GM04504 (cell line): ENCODE measurements at regions not wholly inside any gene's neighbourhood (a gene's known extent, or its start where the extent isn't known, plus 50 kb on each side); places are given as distances from the start of the nearest gene placed in this dataset.

ENCODE experiments used
- DNase-seq: peaks from one replicate; pipeline ENCODE4 v3.0.0-alpha.2; 2012; ENCODE audit warnings: low read depth

- no peak for DNase-seq
These were observed 721.6 kb upstream of the SOX9 start for GRCh38 chr17:71399221-71399620.

DNA sequence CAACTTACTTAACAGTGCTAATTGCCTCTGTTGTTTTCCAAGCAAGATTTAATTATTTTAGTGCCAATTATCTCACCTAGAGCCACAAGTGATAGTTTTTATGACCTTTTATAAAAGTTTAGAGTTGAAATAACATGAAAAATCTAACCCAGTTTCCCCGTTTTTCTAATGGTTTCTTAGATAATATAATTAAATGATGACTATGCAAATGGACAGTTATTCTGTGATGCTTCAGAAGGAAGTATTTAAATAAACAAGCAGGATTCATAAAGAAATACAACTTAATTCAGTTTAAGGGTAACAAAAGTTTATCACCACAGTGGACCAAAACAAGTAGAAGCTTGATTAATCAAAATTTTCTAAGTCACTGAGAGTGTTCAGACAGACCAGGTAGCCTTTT lies 721.2 kb upstream of the SOX9 start:
- DNase-seq: no peak

DNA sequence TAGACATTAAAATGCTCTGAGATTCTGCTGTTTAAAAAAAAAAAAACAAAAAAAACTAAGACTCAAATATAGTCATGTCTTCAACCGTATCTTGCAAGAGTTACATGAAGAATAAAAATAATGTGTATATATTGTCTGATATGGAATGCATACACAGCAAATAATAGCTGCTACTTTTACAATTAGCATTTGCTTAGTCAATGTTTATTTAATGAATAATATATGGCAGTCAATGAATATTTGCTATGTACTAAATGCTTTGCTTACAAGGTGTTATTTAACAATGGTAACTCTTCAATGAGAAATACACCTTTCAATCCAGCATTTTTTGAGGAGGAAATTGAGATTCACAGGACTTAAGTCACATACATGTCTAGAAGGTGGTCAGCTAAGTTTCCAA lies 718.8 kb upstream of the SOX9 start:
- no peak for DNase-seq

GRCh38 chr17:71402661-71403141 lies 718.1 kb upstream of the SOX9 start:
- no peak for DNase-seq

- DNase-seq: no peak
These were observed 715.7 kb upstream of the SOX9 start for GRCh38 chr17:71405101-71405500.

DNA sequence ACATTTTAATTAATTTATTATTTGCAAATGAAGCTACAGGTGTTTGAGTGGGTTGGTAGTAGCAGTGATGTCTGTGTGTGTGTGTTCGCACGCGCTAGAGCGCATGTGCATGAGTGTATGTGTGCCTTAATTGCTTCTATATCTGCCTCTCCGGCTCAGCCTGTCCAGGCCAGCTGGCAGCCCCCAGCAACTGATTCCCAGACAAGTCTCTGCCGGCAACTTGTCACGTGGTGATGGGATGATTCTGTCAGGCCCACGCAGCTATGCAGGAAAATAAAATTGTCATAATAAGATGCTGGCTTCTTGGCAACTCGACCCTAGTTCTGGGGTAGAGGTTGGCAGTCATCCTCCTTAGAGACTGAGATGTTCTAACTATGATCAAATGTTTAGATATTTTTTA lies 712.8 kb upstream of the SOX9 start:
- DNase-seq: no peak

- no peak for DNase-seq
These were observed 711.7 kb upstream of the SOX9 start for GRCh38 chr17:71409137-71409536.

DNA sequence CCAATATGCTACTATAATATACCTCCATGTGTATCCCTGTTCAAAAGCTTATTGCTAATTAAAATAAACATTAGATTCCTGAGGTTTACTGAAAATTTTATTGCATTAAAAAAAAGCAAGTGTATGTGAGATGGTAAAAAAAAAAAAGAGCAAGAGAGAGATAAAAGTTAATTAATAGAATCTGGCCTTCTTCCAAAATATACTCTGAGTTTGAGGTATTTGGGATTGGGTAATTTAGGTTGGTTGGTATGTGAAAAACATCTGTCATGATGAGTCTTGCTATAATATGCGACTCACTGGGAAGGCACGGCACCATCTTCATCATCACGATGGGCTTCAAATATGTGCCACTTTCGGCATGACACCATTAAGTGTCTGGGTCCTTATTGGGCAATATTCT lies 711.1 kb upstream of the SOX9 start:
- DNase-seq: peak; percentile 59

- peak; percentile 85 for DNase-seq
These were observed 708.0 kb upstream of the SOX9 start for GRCh38 chr17:71412803-71413202.

- no peak for DNase-seq
These were observed 706.9 kb upstream of the SOX9 start for GRCh38 chr17:71413935-71414334.

DNA sequence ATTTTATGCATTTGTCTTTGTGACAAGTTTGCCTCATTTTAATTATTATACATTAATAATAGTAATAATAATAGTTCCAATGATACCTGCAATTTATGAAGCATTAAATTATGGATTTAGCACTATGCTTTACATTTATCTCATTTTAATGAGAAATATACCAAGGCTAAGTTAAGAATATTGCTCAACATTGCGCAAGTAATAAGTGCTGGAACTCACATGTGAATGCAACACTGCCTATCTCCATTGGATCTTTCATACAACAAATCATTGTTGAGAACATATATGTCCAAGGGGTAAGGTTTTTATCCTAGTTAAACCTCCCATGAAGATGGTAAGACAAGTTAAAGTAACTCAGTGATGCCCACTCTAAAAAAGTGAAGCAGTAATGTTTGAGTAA lies 703.7 kb upstream of the SOX9 start:
- no peak for DNase-seq

DNA sequence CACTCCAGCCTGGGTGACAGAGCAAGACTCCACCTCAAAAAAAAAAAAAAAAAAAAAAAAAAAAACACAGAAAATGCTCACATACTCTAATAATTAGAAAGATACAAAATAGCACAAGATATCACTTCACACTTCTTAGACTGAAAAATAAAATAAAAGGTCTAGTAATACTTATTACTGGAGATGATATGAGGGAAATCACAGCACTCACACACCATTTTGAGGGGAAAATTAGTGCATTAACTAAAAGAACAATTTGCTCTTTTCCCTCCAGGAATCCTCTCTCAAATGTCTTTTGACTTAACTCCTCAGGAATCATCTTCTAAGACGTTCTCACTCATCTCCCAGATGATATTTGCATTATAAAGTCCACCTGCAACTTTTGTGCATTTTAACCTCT lies 697.9 kb upstream of the SOX9 start:
- no peak for DNase-seq

GRCh38 chr17:71423871-71424546 lies 696.8 kb upstream of the SOX9 start:
- no peak for DNase-seq

DNA sequence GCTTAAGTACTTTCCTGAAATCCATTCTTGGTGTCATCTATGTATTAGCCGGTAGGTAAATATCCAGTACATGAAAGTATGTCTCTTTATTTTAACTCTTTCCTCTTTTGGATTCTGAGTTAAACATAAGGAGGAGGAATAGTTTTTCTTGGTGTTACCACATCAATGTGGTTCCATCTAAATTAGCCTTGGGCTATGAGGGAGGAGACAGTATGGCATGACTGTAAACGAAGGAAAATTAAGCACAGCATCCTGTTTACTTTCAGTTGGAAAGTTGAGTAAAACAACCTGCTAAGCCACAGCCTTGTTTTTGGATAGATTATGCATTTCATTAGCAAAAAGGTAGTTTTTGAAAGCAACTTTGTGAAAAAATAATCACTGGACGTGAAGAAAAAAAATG lies 693.0 kb upstream of the SOX9 start:
- DNase-seq: no peak

DNA sequence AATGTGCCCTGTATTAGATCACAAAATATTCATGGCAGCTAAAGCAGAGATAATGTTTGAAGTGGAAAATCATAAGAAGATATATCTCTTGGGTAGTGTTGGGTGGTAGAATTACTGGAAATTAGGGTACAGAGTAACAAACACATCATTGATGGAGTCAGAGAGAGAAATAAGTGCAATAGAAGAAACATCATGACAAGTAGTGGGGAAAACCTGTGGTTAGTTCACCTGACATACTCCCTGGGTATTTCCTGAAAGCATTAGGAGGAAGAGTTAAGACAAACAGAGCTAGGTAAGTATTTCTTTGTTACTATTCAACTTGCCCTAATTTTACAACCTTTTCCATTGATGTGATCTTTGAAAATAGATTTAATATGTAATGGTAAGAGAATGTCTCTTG lies 691.9 kb upstream of the SOX9 start:
- DNase-seq: no peak

DNA sequence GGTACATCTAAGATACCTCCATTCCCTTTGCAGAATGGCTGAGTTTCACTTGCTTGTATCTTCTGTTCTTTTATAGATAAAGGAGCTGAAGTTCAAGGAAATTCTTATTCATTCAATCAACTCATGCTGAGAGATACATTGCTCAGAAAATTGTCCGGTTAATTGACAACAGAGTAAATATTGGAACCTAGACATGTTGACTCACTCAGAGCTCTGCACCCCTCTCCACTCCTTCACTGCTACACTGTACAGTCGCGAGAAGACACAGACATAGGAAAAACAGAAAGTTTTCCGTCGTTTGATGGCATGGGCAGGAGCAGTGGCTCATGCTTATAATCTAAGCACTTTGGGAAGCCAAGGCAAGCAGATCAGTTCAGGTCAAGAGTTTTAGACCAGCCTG lies 690.5 kb upstream of the SOX9 start:
- no peak for DNase-seq

DNA sequence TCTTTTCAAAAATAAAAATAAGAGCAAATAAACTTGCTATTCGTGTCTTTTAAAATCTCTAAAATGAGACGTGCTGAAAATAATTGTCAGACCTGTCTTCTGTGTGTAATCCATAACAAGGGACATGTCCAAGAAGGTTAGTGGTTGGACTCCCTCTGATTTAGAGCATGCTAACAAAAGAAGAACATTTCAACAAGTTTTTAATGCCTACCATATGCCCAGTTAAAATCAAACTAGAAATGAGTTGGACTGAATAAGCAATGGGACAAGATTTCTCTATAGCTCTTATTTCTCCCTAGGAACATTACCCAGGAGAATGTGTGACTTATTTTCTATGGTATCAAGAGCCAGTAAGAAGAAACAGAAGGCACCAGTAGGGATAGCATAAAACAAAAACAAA lies 689.7 kb upstream of the SOX9 start:
- DNase-seq: no peak

DNA sequence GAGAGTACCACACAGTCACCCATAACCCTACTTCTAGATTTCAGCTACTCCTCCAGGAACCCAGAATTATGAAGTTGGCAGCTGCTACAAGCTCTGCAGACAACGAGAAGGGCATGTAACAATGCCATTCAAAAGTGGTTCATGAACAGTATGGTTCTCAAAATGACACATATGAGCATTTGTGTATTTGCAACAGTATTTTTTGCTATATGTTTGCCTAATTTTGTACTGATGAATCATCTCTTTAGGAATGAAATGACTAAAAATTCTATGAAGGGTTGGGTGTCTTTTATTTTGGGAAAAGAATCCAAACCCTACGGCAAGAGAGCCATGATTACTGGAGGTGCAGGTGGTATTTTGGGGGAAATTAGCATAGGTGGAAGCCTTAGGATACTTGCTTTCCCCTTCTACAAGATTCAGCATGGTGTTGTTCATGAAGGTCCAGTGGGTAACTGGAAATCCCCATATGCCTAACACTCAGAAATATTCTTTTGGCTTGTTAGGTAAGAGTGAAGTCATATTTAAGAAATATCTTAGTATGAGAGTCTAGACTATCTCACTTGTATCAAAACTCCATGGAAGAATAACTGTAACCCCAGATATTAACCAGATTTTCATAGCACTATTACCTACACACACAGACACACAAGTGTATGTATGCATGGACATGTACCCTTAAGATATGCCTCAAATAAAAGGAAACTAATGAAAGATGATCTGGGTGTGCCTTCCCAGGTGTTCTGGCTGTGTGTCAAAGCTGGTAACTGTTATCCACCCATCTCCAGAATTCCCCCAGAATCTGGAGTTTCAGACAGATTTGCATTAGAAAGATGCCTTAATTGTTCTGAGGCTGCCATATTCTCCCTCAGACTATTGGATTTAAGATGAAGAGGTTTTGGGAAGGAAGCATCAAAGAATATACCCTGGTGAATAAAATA lies 688.2 kb upstream of the SOX9 start:
- no peak for DNase-seq

DNA sequence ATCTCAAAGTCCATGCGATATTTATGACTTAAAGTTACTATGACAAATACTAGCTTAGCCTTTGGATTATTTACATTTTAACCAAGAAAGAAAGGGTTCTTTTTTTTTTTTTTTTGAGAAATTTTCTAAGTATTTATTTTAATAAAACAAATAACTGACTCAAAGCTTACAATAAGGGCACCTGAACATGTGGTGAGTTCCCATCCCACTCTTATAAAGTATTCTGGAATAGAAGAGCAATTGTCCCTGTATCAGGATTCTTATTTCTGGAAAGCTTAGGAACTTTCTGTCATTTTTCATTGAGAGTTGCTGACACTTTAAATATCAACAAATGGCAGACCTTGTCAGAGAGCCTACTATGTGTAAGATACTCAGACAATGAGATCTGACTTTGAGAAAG lies 686.1 kb upstream of the SOX9 start:
- DNase-seq: no peak

- no peak for DNase-seq
These were observed 684.3 kb upstream of the SOX9 start for GRCh38 chr17:71436479-71436878.

DNA sequence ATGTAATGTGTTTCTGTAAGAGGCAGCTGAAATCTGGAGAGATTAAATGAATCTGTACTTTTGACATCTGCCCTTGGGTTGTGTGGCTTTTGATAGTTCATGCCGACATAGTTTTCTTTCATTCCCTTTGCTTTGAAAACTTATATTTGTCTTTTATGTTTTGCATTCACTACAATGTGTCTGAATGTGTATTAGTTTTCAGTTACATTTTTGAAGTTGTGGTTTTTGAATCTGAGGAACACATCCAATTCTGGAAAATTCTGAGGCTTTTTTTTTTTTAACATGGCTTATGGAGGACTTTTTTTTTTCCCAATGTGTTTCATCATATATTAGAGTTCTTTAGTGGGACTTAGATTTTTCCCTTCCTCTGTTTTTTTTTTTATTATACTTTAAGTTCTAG lies 683.7 kb upstream of the SOX9 start:
- DNase-seq: no peak

DNA sequence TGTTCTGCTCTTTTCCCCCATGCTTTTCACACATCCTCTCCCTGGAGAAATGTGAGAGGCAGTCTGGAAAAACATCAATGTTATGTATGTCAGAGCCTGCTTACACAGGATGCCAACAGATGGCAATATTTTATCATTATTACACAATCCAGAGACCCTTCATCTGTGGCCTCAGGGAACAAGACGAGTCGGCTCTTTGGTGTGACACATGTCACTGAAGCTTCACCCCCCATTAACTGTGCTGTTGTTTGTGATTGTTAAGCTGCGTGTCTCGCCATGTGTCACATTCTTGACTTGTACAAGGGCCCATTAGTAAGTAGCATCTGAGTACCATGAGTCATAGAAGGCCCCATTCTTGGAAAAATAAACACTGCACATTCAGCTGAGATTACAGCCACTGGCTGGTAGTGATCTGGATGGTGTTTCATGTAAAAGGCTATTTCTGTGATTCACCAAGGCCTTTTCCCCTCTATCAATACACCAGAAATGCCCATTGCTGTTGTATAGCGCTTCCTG lies 682.1 kb upstream of the SOX9 start:
- peak; percentile 76 for DNase-seq

DNA sequence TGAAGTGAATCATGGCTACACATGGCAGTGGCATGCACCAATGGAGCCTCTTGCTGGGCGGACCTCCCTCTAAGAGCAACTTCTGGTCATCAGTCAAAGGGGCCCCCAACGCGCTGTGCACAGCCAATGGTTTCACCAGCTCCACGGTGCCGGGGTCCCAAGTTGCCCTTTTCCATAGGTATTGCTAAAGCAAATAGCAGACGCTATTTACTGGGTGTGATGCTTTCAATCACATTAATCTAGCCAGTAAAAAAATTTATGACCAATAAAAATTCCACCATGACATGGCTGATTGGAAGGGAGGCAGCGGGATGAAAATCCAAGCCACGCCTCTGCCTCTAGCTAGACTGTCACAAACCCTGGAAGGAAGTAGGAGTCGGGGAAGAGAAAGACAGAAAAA lies 680.3 kb upstream of the SOX9 start:
- DNase-seq: no peak
